ENCODE measurements at regions not wholly inside any gene's neighbourhood (a gene's known extent, or its start where the extent isn't known, plus 50 kb on each side); places are given as distances from the start of the nearest gene placed in this dataset.

GRCh38 chr4:187544461-187545053, 451.0 kb upstream of the ZFP42 start:
- TF ChIP-seq CTCF (IDR thresholded peaks at IDR 0.05), result no peak
- TF ChIP-seq EZH2 (IDR thresholded peaks at IDR 0.05), result no peak
- TF ChIP-seq EZH2phosphoT487 (IDR thresholded peaks at IDR 0.05), result no peak

All from neural progenitor cell (in vitro differentiated cells).